Sigmoid colon (tissue), 6 donors: ENCODE measurements at regions not wholly inside any gene's neighbourhood (a gene's known extent, or its start where the extent isn't known, plus 50 kb on each side); places are given as distances from the start of the nearest gene placed in this dataset.
"Not testable (repeated sequence)": the region's sequence is repeated elsewhere in the genome, so short reads cannot be mapped to it uniquely, and the experiment has no call there.

Experiments used
- DNase-seq: peaks from one replicate; pipeline ENCODE4 v3.0.0-alpha.2; 2019
- H3K27ac ChIP-seq, 4 donors: fragments of 200-600 bp; sonication (generic); one replicate each; pipeline ENCODE4 v1.5.1; 2016 to 2019; ENCODE audit warnings: mild to moderate bottlenecking in 1 of 4
- H3K27me3 ChIP-seq, 3 donors: fragments of 200-600 bp; sonication (generic); one replicate each; pipeline ENCODE4 v1.5.1; 2019; ENCODE audit warnings: mild to moderate bottlenecking in 1 of 3
- H3K36me3 ChIP-seq, 4 donors: fragments of 200-600 bp; sonication (generic); one replicate each; pipeline ENCODE4 v1.5.1; 2016 to 2019
- H3K4me1 ChIP-seq, 4 donors: fragments of 200-600 bp; sonication (generic); one replicate each; pipeline ENCODE4 v1.5.1; 2017 to 2019
- H3K4me3 ChIP-seq, 4 donors: fragments of 200-600 bp; sonication (generic); one replicate each; pipeline ENCODE4 v1.5.1; 2017 to 2019; ENCODE audit warnings: mild to moderate bottlenecking in 2 of 4, moderate library complexity in 1 of 4
- H3K9me3 ChIP-seq, 4 donors: fragments of 200-600 bp in 3 of 4; sonication (generic) in 3 of 4; one replicate each; pipeline versions ENCODE4 v1.5.1 to v1.6.1; 2013 to 2019
- CTCF ChIP-seq, 4 experiments: fragments of 450-650 bp in 3 of 4; fragments of 200-600 bp in 1 of 4; IDR thresholded peaks; one replicate each; pipeline ENCODE4 v1.5.1; 2016 to 2019; ENCODE audit warnings: antibody characterized with exemption in 4 of 4, mild to moderate bottlenecking in 3 of 4, moderate library complexity in 2 of 4
- EP300 ChIP-seq, 4 donors: sonication (generic); formaldehyde crosslinking; IDR thresholded peaks; one replicate each; pipeline ENCODE4 v1.6.1; 2017; ENCODE audit warnings: antibody characterized with exemption in 4 of 4
- POLR2A ChIP-seq, 2 donors: fragments of 450-650 bp; IDR thresholded peaks; one replicate each; pipeline ENCODE4 v1.6.1; 2016; ENCODE audit warnings: antibody characterized with exemption in 2 of 2, mild to moderate bottlenecking in 2 of 2, moderate library complexity in 2 of 2
- POLR2AphosphoS5 ChIP-seq, 4 donors: sonication (generic); formaldehyde crosslinking; IDR thresholded peaks; one replicate each; pipeline ENCODE4 v1.6.1; 2017; ENCODE audit warnings: antibody characterized with exemption in 4 of 4
- WGBS, 2 donors: extraction: QIAGEN DNeasy Blood & Tissue Kit; methylation state at CpG; one replicate each; pipeline ENCODE4 v1.1.7; 2013; 5-methylcytosine and 5-hydroxymethylcytosine counted together
- intact Hi-C: fragments of 100-400 bp; cut with DNase I; formaldehyde crosslinking; loops from one replicate; pipeline ENCODE4 v1.15.1; 2023
- donor health status: healthy with polysubstance abuse.
- donor health status: healthy.

GRCh38 chr14:44392984-44393383, 114.1 kb downstream of the FSCB start:
- TF ChIP-seq POLR2A (IDR thresholded peaks at IDR 0.05) (no peak), CTCF (IDR thresholded peaks at IDR 0.05) (no peak), POLR2AphosphoS5 (IDR thresholded peaks at IDR 0.05) (no peak), EP300 (IDR thresholded peaks at IDR 0.05) (no peak)
- WGBS, 2 donors, result 13 to 42% methylated on average over 2 of the region's 2 CpGs
- Histone ChIP-seq H3K4me3 (no peak overlapping the region), H3K4me1 (no peaks in the 10 kb centered on the region), H3K27me3 (no peaks in the 10 kb centered on the region), H3K27ac (no peak overlapping the region), H3K9me3 (no peaks in the 10 kb centered on the region), H3K36me3 (no peaks in the 10 kb centered on the region)
- intact Hi-C loops, result no loop called here
- no peak for DNase-seq

DNA sequence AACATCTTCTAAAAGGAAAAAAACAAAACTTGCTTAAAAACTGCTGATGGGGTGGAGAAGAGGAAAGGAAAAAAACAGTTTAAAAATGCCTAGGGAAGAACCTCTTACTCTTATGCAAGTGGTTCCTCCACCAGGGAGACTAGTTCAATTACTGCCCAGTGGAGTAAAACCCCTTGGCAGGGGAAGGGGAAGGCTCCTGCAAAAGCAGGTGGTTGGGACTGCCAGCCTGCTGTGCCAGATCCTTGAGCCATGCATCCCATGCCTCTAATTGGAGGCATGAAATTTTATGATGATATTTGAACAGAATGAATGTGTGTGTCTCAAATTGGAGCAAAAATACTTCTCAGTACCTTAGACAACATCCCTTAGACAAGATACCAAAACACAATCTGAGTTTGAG, 118.8 kb downstream of the FSCB start:
- Histone ChIP-seq H3K9me3 (no peaks in the 10 kb centered on the region), H3K36me3 (no peaks in the 10 kb centered on the region), H3K4me3 (no peak overlapping the region), H3K27ac (no peak overlapping the region), H3K4me1 (no peaks in the 10 kb centered on the region), H3K27me3 (no peaks in the 10 kb centered on the region)
- TF ChIP-seq EP300 (IDR thresholded peaks at IDR 0.05) (no peak), CTCF (IDR thresholded peaks at IDR 0.05) (no peak), POLR2A (IDR thresholded peaks at IDR 0.05) (no peak), POLR2AphosphoS5 (IDR thresholded peaks at IDR 0.05) (no peak)
- intact Hi-C loops, result no loop called here
- no peak for DNase-seq

DNA sequence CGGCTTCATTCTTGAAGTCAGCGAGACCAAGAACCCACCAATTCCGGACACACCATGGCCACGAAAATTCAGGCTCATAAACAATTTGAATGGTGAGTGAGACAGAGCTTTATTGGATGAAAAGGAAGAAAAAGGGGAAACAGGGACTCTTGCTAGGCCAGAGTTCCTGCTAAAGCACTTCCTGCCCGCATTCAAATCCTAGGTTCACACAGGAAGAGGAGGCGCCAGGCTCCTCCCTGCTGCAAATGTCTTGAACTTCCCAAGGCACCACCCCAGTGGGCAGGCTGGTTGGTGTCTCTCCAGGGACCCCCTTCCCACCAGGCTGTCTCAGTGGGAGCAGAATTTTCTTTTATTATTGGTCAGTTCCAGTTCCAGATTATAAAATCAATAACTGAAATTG, 121.2 kb downstream of the FSCB start:
- 92 to 93% methylated on average over 6 of the region's 6 CpGs for WGBS, 2 donors

GRCh38 chr14:44385296-44385695, 121.8 kb downstream of the FSCB start:
- H3K9me3 ChIP-seq, H3K27ac ChIP-seq, H3K36me3 ChIP-seq, H3K4me1 ChIP-seq, H3K4me3 ChIP-seq, H3K27me3 ChIP-seq, DNase-seq, intact Hi-C loops: not testable (repeated sequence)
- 88 to 94% methylated on average over 6 of the region's 6 CpGs for WGBS, 2 donors

More for the DNA sequence above, 121.2 kb downstream of the FSCB start:
- TF ChIP-seq EP300 (IDR thresholded peaks at IDR 0.05), result no peak
- no peak for TF ChIP-seq POLR2A (IDR thresholded peaks at IDR 0.05)
- no peak for TF ChIP-seq POLR2AphosphoS5 (IDR thresholded peaks at IDR 0.05)
- TF ChIP-seq CTCF (IDR thresholded peaks at IDR 0.05), result no peak
- H3K27me3 ChIP-seq, result no peaks in the 10 kb centered on the region
- H3K4me3 ChIP-seq, result no peak overlapping the region
- intact Hi-C loops, result no loop called here
- H3K27ac ChIP-seq, result no peak overlapping the region
- DNase-seq, result no peak
- no peaks in the 10 kb centered on the region for H3K9me3 ChIP-seq
- no peaks in the 10 kb centered on the region for H3K4me1 ChIP-seq
- no peaks in the 10 kb centered on the region for H3K36me3 ChIP-seq

DNA sequence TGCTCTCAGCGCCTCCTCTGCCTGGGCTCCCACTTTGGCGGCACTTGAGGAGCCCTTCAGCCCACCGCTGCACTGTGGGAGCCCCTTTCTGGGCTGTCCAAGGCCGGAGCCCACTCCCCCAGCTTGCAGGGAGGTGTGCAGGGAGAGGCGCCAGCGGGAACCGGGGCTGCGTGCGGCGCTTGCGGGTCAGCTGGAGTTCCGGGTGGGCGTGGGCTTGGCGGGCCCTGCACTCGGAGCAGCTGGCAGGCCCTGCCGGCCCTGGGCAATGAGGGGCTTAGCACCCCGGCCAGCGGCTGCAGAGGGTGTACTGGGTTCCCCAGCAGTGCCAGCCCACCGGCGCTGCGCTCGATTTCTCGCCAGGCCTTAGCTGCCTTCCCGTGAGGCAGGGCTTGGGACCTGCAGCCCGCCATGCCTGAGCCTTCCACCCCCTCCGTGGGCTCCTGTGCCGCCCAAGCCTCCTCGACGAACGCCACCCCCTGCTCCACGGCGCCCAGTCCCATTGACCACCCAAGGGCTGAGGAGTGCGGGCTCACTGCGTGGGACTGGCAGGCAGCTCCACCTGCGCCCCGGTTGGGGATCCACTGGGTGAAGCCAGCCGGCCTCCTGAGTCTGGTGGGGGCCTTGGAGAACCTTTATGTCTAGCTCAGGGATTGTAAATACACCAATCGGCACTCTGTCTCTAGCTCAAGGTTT, 122.3 kb downstream of the FSCB start:
- H3K4me3 ChIP-seq, intact Hi-C loops, H3K27me3 ChIP-seq, H3K4me1 ChIP-seq, DNase-seq, H3K27ac ChIP-seq, H3K9me3 ChIP-seq, H3K36me3 ChIP-seq: not testable (repeated sequence)
- 95 to 97% methylated on average over 38 of the region's 38 CpGs for WGBS, 2 donors

DNA sequence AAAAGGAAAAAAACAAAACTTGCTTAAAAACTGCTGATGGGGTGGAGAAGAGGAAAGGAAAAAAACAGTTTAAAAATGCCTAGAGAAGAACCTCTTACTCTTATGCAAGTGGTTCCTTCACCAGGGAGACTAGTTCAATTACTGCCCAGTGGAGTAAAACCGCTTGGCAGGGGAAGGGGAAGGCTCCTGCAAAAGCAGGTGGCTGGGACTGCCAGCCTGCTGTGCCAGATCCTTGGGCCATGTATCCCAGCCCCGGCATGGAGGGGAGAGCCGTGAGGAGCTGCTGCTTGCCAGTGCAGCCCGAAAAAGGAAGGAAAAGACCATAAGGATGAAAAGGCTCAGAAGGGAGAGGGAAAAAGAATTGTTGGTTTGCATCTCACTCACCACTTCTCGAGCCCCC, 123.0 kb downstream of the FSCB start:
- no peak for DNase-seq
- intact Hi-C loops, result no loop called here
- 87 to 89% methylated on average over 5 of the region's 5 CpGs for WGBS, 2 donors
- Histone ChIP-seq H3K36me3 (no peaks in the 10 kb centered on the region), H3K27me3 (no peaks in the 10 kb centered on the region), H3K4me1 (no peaks in the 10 kb centered on the region), H3K4me3 (no peak overlapping the region), H3K9me3 (no peaks in the 10 kb centered on the region), H3K27ac (no peak overlapping the region)
- TF ChIP-seq POLR2AphosphoS5 (IDR thresholded peaks at IDR 0.05) (no peak), CTCF (IDR thresholded peaks at IDR 0.05) (no peak), POLR2A (IDR thresholded peaks at IDR 0.05) (no peak), EP300 (IDR thresholded peaks at IDR 0.05) (no peak)
